HCT116 (cell line): ENCODE measurements at regions not wholly inside any gene's neighbourhood (a gene's known extent, or its start where the extent isn't known, plus 50 kb on each side); places are given as distances from the start of the nearest gene placed in this dataset.

Experiments used
- ATAC-seq: fragments of 200-7000 bp; cut with Tn5 transposase; 2 replicates; pipeline ENCODE4 v1.9.1; 2020; ENCODE audit warnings: mild to moderate bottlenecking, moderate library complexity
- BruUV-seq: library from RNA; stranded (reverse); fragments of 400-500 nt; replicated peaks from 2 replicates; lab custom pipeline; 2021; lab: Mats Ljungman, UMichigan
- CTCF ChIA-PET: fragments of 300-600 bp; sonication (Branson Sonifier 250); formaldehyde crosslinking; loops from one replicate; lab custom pipeline; 2021; ENCODE audit warnings: antibody characterized with exemption; lab: Charles Lee
- POLR2A ChIA-PET: fragments of 300-600, 350-600 bp; sonication (Branson Sonifier 250); formaldehyde crosslinking; loops from one replicate; lab custom pipeline; 2021; ENCODE audit warnings: antibody characterized with exemption; lab: Charles Lee
- RAD21 ChIA-PET, 2 experiments: fragments of 300-600 bp; sonication (Branson Sonifier 250); formaldehyde crosslinking; loops; one replicate each; lab custom pipeline; 2023; ENCODE audit warnings: low total read pairs in 2 of 2; ENCODE audit not compliant: uncharacterized antibody in 2 of 2, unreplicated experiment in 2 of 2, low non-redundant PET in 1 of 2; lab: Charles Lee
- DNase-seq: peaks from one replicate; pipeline ENCODE4 v3.0.0-alpha.2; 2010; ENCODE audit warnings: low read depth, low spot score
- H2AFZ ChIP-seq: fragments of 200-600 bp; shearing (Covaris generic), sonication (generic); 2 replicates; pipeline ENCODE4 v1.6.1; 2017; ENCODE audit warnings: low read depth, mixed run types, mixed read lengths, antibody characterized with exemption, low read length; ENCODE audit not compliant: poor library complexity, severe bottlenecking
- H3K27ac ChIP-seq: 2 replicates; pipeline ENCODE4 v1.5.1; 2012; ENCODE audit warnings: low read depth, low read length
- H3K27me3 ChIP-seq: fragments of 200-600 bp; sonication (generic); 2 replicates; pipeline ENCODE4 v1.6.1; 2016; ENCODE audit warnings: mixed run types, low read length, mixed read lengths; ENCODE audit not compliant: insufficient read depth
- H3K36me3 ChIP-seq, 2 experiments: fragments of 200-500 bp in 1 of 2; fragments of 200-600 bp in 1 of 2; sonication (Bioruptor generic) in 1 of 2; sonication (generic) in 1 of 2; 2 replicates each; pipeline versions ENCODE4 v1.5.1 to v1.6.1; 2014 to 2016; ENCODE audit warnings: low read length in 2 of 2, inconsistent platforms in 1 of 2, mixed read lengths in 1 of 2, mixed run types in 1 of 2; ENCODE audit not compliant: insufficient read depth in 2 of 2, control insufficient read depth in 1 of 2
- H3K4me1 ChIP-seq, 2 experiments: fragments of 200-600 bp in 1 of 2; sonication (generic) in 1 of 2; 2 replicates each; pipeline versions ENCODE4 v1.5.1 to v1.6.1; 2012 to 2017; ENCODE audit warnings: low read length in 2 of 2, inconsistent platforms in 1 of 2, mild to moderate bottlenecking in 1 of 2, mixed read lengths in 1 of 2, mixed run types in 1 of 2, moderate library complexity in 1 of 2; ENCODE audit not compliant: insufficient read depth in 2 of 2, control insufficient read depth in 1 of 2
- H3K4me2 ChIP-seq: fragments of 200-600 bp; sonication (generic); 2 replicates; pipeline ENCODE4 v1.6.1; 2017; ENCODE audit warnings: mixed run types, low read length, mixed read lengths
- H3K4me3 ChIP-seq, 2 experiments: fragments of 200-600 bp in 1 of 2; sonication (generic) in 1 of 2; replicated peaks in 1 of 2; 2 replicates each; pipeline ENCODE4 v1.5.1; 2011 to 2016; ENCODE audit warnings: low read length in 2 of 2, control low read depth in 1 of 2, low read depth in 1 of 2, mild to moderate bottlenecking in 1 of 2, mixed read lengths in 1 of 2, mixed run types in 1 of 2
- H3K79me2 ChIP-seq: fragments of 200-600 bp; sonication (generic); 2 replicates; pipeline ENCODE4 v1.6.1; 2017; ENCODE audit warnings: mild to moderate bottlenecking, mixed run types, low read length, moderate library complexity, mixed read lengths; ENCODE audit not compliant: insufficient read depth
- H3K9ac ChIP-seq: fragments of 200-600 bp; sonication (generic); 2 replicates; pipeline ENCODE4 v1.6.1; 2016; ENCODE audit warnings: low read length, mixed read lengths
- H3K9me2 ChIP-seq: fragments of 200-600 bp; sonication (generic), shearing (Covaris generic); 2 replicates; pipeline ENCODE4 v1.6.1; 2017; ENCODE audit warnings: mixed run types, mild to moderate bottlenecking, moderate library complexity; ENCODE audit not compliant: insufficient read depth
- H3K9me3 ChIP-seq, 2 experiments: fragments of 200-500 bp in 1 of 2; fragments of 200-600 bp in 1 of 2; sonication (Bioruptor generic) in 1 of 2; sonication (generic) in 1 of 2; 2 replicates each; pipeline ENCODE4 v1.6.1; 2014 to 2017; ENCODE audit warnings: low read length in 2 of 2, mixed read lengths in 2 of 2, inconsistent platforms in 1 of 2, low read depth in 1 of 2, mild to moderate bottlenecking in 1 of 2, mixed run types in 1 of 2, moderate library complexity in 1 of 2; ENCODE audit not compliant: control insufficient read depth in 1 of 2, insufficient read depth in 1 of 2
- H4K20me1 ChIP-seq: fragments of 200-600 bp; sonication (generic), shearing (Covaris generic); 2 replicates; pipeline ENCODE4 v1.6.1; 2017; ENCODE audit warnings: mixed run types, mild to moderate bottlenecking, moderate library complexity; ENCODE audit not compliant: insufficient read depth
- EGR1 ChIP-seq: IDR thresholded peaks from 2 replicates; pipeline ENCODE4 v1.6.1; 2012; ENCODE audit warnings: low read depth
- EZH2 ChIP-seq: fragments of 200-600 bp; sonication (generic); IDR thresholded peaks from 2 replicates; pipeline ENCODE4 v1.6.1; 2017; ENCODE audit warnings: antibody characterized with exemption, mixed run types
- POLR2AphosphoS5 ChIP-seq: IDR thresholded peaks from 2 replicates; pipeline ENCODE4 v1.6.1; 2011; ENCODE audit warnings: mild to moderate bottlenecking, low read depth, low read length, moderate library complexity
- SIN3A ChIP-seq: IDR thresholded peaks from 2 replicates; pipeline ENCODE4 v1.6.1; 2012; ENCODE audit warnings: low read depth
- SP1 ChIP-seq: IDR thresholded peaks from 2 replicates; pipeline ENCODE4 v1.6.1; 2012; ENCODE audit warnings: low read depth
- TCF7L2 ChIP-seq: IDR thresholded peaks from 2 replicates; pipeline ENCODE4 v1.7.0; 2011; ENCODE audit warnings: borderline replicate concordance, inconsistent platforms; ENCODE audit not compliant: insufficient read depth, insufficient read length; ENCODE audit errors: extremely low read depth
- YY1 ChIP-seq: IDR thresholded peaks from 2 replicates; pipeline ENCODE4 v1.6.1; 2011; ENCODE audit warnings: low read length, low read depth, moderate library complexity, mild to moderate bottlenecking; ENCODE audit not compliant: insufficient replicate concordance; ENCODE audit errors: extremely low read depth
- ZBTB33 ChIP-seq: IDR thresholded peaks from 2 replicates; pipeline ENCODE4 v1.6.1; 2011; ENCODE audit warnings: mild to moderate bottlenecking, low read length, moderate library complexity; ENCODE audit not compliant: insufficient replicate concordance; ENCODE audit errors: extremely low read depth
- intact Hi-C: fragments of 100-400 bp; cut with micrococcal nuclease; formaldehyde crosslinking; loops from 2 replicates; pipeline ENCODE4 v1.10.0; 2022

DNA sequence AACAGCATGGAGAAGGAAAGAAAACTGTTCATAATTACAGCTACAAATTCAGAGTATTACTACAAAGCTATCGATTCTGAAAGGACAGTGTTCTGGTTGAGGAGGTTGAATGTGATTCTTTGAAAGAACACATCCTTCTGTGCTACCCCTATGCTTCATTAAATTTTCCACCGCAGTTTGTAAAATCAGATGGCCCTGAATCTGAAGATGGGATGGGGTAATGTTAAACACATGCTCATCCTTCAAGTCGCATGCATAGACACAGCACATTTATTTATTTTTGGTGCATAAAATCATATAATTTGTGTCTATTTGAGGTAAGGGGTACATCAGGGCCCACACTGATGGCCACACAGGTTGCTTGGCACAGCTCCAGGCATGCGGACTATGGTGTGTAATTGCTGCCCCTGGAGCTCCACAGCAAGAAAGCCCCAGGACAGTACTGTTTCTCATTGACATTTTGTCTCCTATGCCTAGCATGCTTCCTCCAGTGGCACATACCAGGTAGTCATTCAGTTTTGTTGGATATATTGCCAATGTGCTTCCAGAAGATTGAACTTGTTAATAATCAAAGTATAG lies 238.8 kb upstream of the TANK start:
- no peak overlapping the region for H3K4me2 ChIP-seq
- ChIA-PET POLR2A (no interaction called here), RAD21 (no interaction called here), CTCF (no interaction called here)
- H3K36me3 ChIP-seq = no peaks in the 10 kb centered on the region
- no TSS peak for BruUV-seq
- no peaks in the 10 kb centered on the region for H3K9me2 ChIP-seq
- no peak overlapping the region for H3K4me3 ChIP-seq
- H2AFZ ChIP-seq = no peak overlapping the region
- intact Hi-C loops = no loop called here
- no peak for DNase-seq
- no peaks in the 10 kb centered on the region for H3K4me1 ChIP-seq
- TF ChIP-seq SP1 = no peak
- TF ChIP-seq ZBTB33 = no peak
- H3K79me2 ChIP-seq = no peaks in the 10 kb centered on the region
- H4K20me1 ChIP-seq = no peaks in the 10 kb centered on the region
- H3K9me3 ChIP-seq = no peaks in the 10 kb centered on the region
- H3K27me3 ChIP-seq = no peaks in the 10 kb centered on the region
- no peak overlapping the region for H3K27ac ChIP-seq
- ATAC-seq = no peak
- no peak overlapping the region for H3K9ac ChIP-seq

- H3K9ac ChIP-seq = no peak overlapping the region
- H3K27ac ChIP-seq = no peak overlapping the region
- H3K36me3 ChIP-seq = no peaks in the 10 kb centered on the region
- TF ChIP-seq EGR1 = no peak
- TF ChIP-seq TCF7L2 = no peak
- no peak for TF ChIP-seq POLR2AphosphoS5
- no peak for TF ChIP-seq SIN3A
- TF ChIP-seq ZBTB33 = no peak
- no peak for TF ChIP-seq EZH2
- no peak for TF ChIP-seq YY1
- TF ChIP-seq, all 23 proteins: peak for 0
- no TSS peak for BruUV-seq
- RAD21 ChIA-PET = no interaction called here
- intact Hi-C loops = no loop called here
- CTCF ChIA-PET = no interaction called here
- Histone ChIP-seq H2AFZ (no peak overlapping the region), H3K9me3 (no peaks in the 10 kb centered on the region), H3K4me1 (no peaks in the 10 kb centered on the region), H4K20me1 (no peaks in the 10 kb centered on the region), H3K4me3 (no peak overlapping the region), H3K9me2 (no peaks in the 10 kb centered on the region), H3K27me3 (no peaks in the 10 kb centered on the region), H3K4me2 (no peak overlapping the region), H3K79me2 (no peaks in the 10 kb centered on the region)
- POLR2A ChIA-PET = no interaction called here
- DNase-seq (no peak), ATAC-seq (no peak)
These were observed 235.3 kb upstream of the TANK start for GRCh38 chr2:160924936-160925353.
